PC-3 (cell line): ENCODE measurements at regions not wholly inside any gene's neighbourhood (a gene's known extent, or its start where the extent isn't known, plus 50 kb on each side); places are given as distances from the start of the nearest gene placed in this dataset.

ENCODE experiments used
- ATAC-seq: fragments of 200-7000 bp; cut with Tn5 transposase; 2 replicates; pipeline ENCODE4 v1.9.1; 2020; ENCODE audit warnings: mild to moderate bottlenecking, moderate library complexity
- BruUV-seq: library from RNA; stranded (reverse); fragments of 400-500 nt; replicated peaks from 2 replicates; lab custom pipeline; 2021; lab: Mats Ljungman, UMichigan
- CTCF ChIA-PET: fragments of 300-600 bp; sonication (Branson Sonifier 250); formaldehyde crosslinking; loops from one replicate; lab custom pipeline; 2022; ENCODE audit warnings: antibody characterized with exemption; lab: Charles Lee
- POLR2A ChIA-PET: fragments of 300-600 bp; sonication (Branson Sonifier 250); formaldehyde crosslinking; loops from one replicate; lab custom pipeline; 2022; ENCODE audit warnings: antibody characterized with exemption; ENCODE audit not compliant: unreplicated experiment; lab: Charles Lee
- DNase-seq: peaks from one replicate; pipeline ENCODE4 v3.0.0-alpha.2; 2015
- H2AFZ ChIP-seq: fragments of 300-600 bp; sonication (generic); 2 replicates; pipeline ENCODE4 v1.6.0; 2016; ENCODE audit warnings: antibody characterized with exemption, low read length
- H3F3A ChIP-seq: fragments of 300-600 bp; sonication (generic); one replicate; pipeline ENCODE4 v1.6.0; 2017; ENCODE audit warnings: antibody characterized with exemption, low read length, control low read depth, mild to moderate bottlenecking; ENCODE audit not compliant: unreplicated experiment
- H3K27ac ChIP-seq: fragments of 300-600 bp; sonication (generic); 2 replicates; pipeline ENCODE4 v1.5.1; 2016; ENCODE audit warnings: mild to moderate bottlenecking, low read length
- H3K27me3 ChIP-seq: fragments of 300-600 bp; sonication (generic); 2 replicates; pipeline ENCODE4 v1.6.1; 2016; ENCODE audit warnings: low read length, mixed read lengths
- H3K36me3 ChIP-seq: fragments of 300-600 bp; sonication (generic); 2 replicates; pipeline ENCODE4 v1.6.1; 2016; ENCODE audit warnings: low read depth, mixed run types, low read length, mixed read lengths
- H3K4me1 ChIP-seq: fragments of 300-600 bp; sonication (generic); 2 replicates; pipeline ENCODE4 v1.5.1; 2016; ENCODE audit warnings: low read length; ENCODE audit not compliant: insufficient read depth
- H3K4me2 ChIP-seq: fragments of 300-600 bp; sonication (generic); 2 replicates; pipeline ENCODE4 v1.6.0; 2016; ENCODE audit warnings: low read length
- H3K4me3 ChIP-seq: fragments of 300-600 bp; sonication (generic); 2 replicates; pipeline ENCODE4 v1.5.1; 2016; ENCODE audit warnings: mild to moderate bottlenecking, low read length, mixed read lengths
- H3K79me2 ChIP-seq: fragments of 300-600 bp; sonication (generic); 2 replicates; pipeline ENCODE4 v1.6.1; 2017; ENCODE audit warnings: low read length, mixed read lengths
- H3K9ac ChIP-seq: fragments of 300-600 bp; sonication (generic); 2 replicates; pipeline ENCODE4 v1.6.0; 2016; ENCODE audit warnings: mild to moderate bottlenecking, low read length
- H3K9me2 ChIP-seq: fragments of 300-600 bp; sonication (generic); replicated peaks from 2 replicates; pipeline ENCODE4 v1.6.1; 2016; ENCODE audit warnings: mixed run types, low read length, mixed read lengths
- H3K9me3 ChIP-seq: fragments of 300-600 bp; sonication (generic); 2 replicates; pipeline ENCODE4 v1.6.1; 2016; ENCODE audit warnings: low read length, mixed read lengths
- H4K20me1 ChIP-seq: fragments of 300-600 bp; sonication (generic); 2 replicates; pipeline ENCODE4 v1.6.1; 2016; ENCODE audit warnings: low read length, mixed read lengths
- EZH2 ChIP-seq: fragments of 300-600 bp; sonication (generic); IDR thresholded peaks from one replicate; pipeline ENCODE4 v1.6.1; 2017; ENCODE audit warnings: antibody characterized with exemption, mild to moderate bottlenecking, low read length; ENCODE audit not compliant: unreplicated experiment
- EZH2phosphoT487 ChIP-seq: fragments of 300-600 bp; sonication (generic); IDR thresholded peaks from 2 replicates; pipeline ENCODE4 v1.6.1; 2018; ENCODE audit warnings: mild to moderate bottlenecking, antibody characterized with exemption, low read length, borderline replicate concordance
- intact Hi-C: fragments of 100-400 bp; cut with micrococcal nuclease; formaldehyde crosslinking; loops from 2 replicates; pipeline ENCODE4 v1.9.0; 2023
- TF ChIP-seq, protein P1 (sequence below): fragments of 300-600 bp; sonication (generic); conservative IDR thresholded peaks from 2 replicates; pipeline ENCODE4 v1.5.1; 2017; ENCODE audit warnings: antibody characterized with exemption, low read depth, mild to moderate bottlenecking, low read length

DNA sequence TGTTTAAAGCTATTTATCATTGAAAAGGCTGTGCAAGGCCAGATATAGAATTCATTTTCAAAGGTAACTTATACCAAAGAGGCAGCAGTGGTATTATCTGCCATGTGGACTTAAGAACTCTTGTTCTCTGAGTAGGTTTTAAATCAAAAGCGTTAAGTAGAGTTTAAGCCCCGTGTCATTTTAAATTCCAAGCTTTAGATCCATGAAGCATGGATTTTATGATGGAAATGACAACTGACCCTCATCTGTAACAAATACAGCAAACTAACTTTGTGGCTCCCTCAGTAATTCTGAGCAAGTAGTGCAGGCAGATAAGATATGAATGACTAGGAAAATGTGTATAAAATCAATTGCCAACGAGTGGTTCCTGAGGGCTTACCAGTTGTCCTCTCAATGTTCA, 247.0 kb downstream of the WDR11 start:
- no peaks in the 10 kb centered on the region for H3K36me3 ChIP-seq
- no TSS peak for BruUV-seq
- no peak overlapping the region for H2AFZ ChIP-seq
- CTCF ChIA-PET: no interaction called here
- H4K20me1 ChIP-seq: no peaks in the 10 kb centered on the region
- no peaks in the 10 kb centered on the region for H3F3A ChIP-seq
- no peaks in the 10 kb centered on the region for H3K79me2 ChIP-seq
- ATAC-seq: no peak
- H3K9me2 ChIP-seq: no peaks in the 10 kb centered on the region
- H3K27ac ChIP-seq: no peak overlapping the region
- no peak overlapping the region for H3K9ac ChIP-seq
- intact Hi-C loops: no loop called here
- H3K4me2 ChIP-seq: no peak overlapping the region
- TF ChIP-seq, protein P1, sequence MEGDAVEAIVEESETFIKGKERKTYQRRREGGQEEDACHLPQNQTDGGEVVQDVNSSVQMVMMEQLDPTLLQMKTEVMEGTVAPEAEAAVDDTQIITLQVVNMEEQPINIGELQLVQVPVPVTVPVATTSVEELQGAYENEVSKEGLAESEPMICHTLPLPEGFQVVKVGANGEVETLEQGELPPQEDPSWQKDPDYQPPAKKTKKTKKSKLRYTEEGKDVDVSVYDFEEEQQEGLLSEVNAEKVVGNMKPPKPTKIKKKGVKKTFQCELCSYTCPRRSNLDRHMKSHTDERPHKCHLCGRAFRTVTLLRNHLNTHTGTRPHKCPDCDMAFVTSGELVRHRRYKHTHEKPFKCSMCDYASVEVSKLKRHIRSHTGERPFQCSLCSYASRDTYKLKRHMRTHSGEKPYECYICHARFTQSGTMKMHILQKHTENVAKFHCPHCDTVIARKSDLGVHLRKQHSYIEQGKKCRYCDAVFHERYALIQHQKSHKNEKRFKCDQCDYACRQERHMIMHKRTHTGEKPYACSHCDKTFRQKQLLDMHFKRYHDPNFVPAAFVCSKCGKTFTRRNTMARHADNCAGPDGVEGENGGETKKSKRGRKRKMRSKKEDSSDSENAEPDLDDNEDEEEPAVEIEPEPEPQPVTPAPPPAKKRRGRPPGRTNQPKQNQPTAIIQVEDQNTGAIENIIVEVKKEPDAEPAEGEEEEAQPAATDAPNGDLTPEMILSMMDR: no peak
- TF ChIP-seq EZH2 (no peak), EZH2phosphoT487 (no peak)
- POLR2A ChIA-PET: no interaction called here
- no peak for DNase-seq
- H3K27me3 ChIP-seq: peaks cover 11% of the 10 kb centered on the region; the same call in 1 of the 2 replicates
- H3K4me1 ChIP-seq: no peaks in the 10 kb centered on the region
- H3K4me3 ChIP-seq: no peak overlapping the region
- H3K9me3 ChIP-seq: no peaks in the 10 kb centered on the region

GRCh38 chr10:121098751-121099150, 247.6 kb downstream of the WDR11 start:
- peaks cover 11% of the 10 kb centered on the region; the same call in 1 of the 2 replicates for H3K27me3 ChIP-seq
- ATAC-seq (no peak), DNase-seq (no peak)
- H3K27ac ChIP-seq: no peak overlapping the region
- H4K20me1 ChIP-seq: no peaks in the 10 kb centered on the region
- intact Hi-C loops: no loop called here
- H3K4me3 ChIP-seq: no peak overlapping the region
- no peaks in the 10 kb centered on the region for H3K9me3 ChIP-seq
- ChIA-PET POLR2A (no interaction called here), CTCF (no interaction called here)
- no peaks in the 10 kb centered on the region for H3K36me3 ChIP-seq
- no peak overlapping the region for H3K9ac ChIP-seq
- H3F3A ChIP-seq: no peaks in the 10 kb centered on the region
- H2AFZ ChIP-seq: no peak overlapping the region
- TF ChIP-seq, protein P1: no peak
- TF ChIP-seq EZH2phosphoT487: no peak
- no peak for TF ChIP-seq EZH2
- no peak overlapping the region for H3K4me2 ChIP-seq
- no peaks in the 10 kb centered on the region for H3K9me2 ChIP-seq
- no peaks in the 10 kb centered on the region for H3K4me1 ChIP-seq
- BruUV-seq: no TSS peak
- no peaks in the 10 kb centered on the region for H3K79me2 ChIP-seq

DNA sequence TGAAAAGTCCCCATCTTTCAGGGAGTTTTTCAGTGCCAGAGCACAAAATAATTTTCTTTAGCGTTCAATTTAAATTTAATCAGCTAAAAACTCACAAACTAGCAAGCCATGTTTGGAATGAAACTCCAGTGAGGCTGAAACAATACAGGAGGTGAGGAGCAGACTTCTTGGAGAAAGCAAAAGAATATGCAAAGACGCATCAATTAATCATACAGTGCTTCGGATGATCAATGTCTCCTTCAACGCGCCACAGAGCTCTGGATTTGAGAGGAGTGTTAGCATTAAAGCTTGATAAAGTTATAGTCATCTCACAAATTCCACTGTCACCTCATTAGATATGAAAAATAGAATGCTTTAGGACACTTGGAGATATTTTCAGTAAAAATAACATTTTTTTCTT, 248.0 kb downstream of the WDR11 start:
- ATAC-seq: no peak
- Histone ChIP-seq H3K9me2 (no peaks in the 10 kb centered on the region), H3K4me2 (no peak overlapping the region), H3K36me3 (no peaks in the 10 kb centered on the region), H4K20me1 (no peaks in the 10 kb centered on the region), H3F3A (no peaks in the 10 kb centered on the region), H3K27me3 (peaks cover 11% of the 10 kb centered on the region; the same call in 1 of the 2 replicates), H2AFZ (no peak overlapping the region), H3K9ac (no peak overlapping the region), H3K79me2 (no peaks in the 10 kb centered on the region), H3K9me3 (no peaks in the 10 kb centered on the region), H3K4me1 (no peaks in the 10 kb centered on the region), H3K27ac (no peak overlapping the region), H3K4me3 (no peak overlapping the region)
- ChIA-PET CTCF (no interaction called here), POLR2A (no interaction called here)
- TF ChIP-seq EZH2 (no peak), EZH2phosphoT487 (no peak)
- TF ChIP-seq, protein P1: no peak
- intact Hi-C loops: no loop called here
- BruUV-seq: no TSS peak
- DNase-seq: no peak
